ENCODE measurements at regions not wholly inside any gene's neighbourhood (a gene's known extent, or its start where the extent isn't known, plus 50 kb on each side); places are given as distances from the start of the nearest gene placed in this dataset.

GRCh38 chr12:105677672-105678071, 347.2 kb downstream of the C12orf75 start:
- TF ChIP-seq, protein P1, sequence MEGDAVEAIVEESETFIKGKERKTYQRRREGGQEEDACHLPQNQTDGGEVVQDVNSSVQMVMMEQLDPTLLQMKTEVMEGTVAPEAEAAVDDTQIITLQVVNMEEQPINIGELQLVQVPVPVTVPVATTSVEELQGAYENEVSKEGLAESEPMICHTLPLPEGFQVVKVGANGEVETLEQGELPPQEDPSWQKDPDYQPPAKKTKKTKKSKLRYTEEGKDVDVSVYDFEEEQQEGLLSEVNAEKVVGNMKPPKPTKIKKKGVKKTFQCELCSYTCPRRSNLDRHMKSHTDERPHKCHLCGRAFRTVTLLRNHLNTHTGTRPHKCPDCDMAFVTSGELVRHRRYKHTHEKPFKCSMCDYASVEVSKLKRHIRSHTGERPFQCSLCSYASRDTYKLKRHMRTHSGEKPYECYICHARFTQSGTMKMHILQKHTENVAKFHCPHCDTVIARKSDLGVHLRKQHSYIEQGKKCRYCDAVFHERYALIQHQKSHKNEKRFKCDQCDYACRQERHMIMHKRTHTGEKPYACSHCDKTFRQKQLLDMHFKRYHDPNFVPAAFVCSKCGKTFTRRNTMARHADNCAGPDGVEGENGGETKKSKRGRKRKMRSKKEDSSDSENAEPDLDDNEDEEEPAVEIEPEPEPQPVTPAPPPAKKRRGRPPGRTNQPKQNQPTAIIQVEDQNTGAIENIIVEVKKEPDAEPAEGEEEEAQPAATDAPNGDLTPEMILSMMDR (IDR thresholded peaks at IDR 0.05; ENCODE audit: insufficient read depth, low read length, poor library complexity, severe bottlenecking): no peak
- TF ChIP-seq EZH2phosphoT487 (conservative IDR thresholded peaks at IDR 0.05; ENCODE audit: low read length): no peak
